Retinal pigment epithelial cell (primary cell): ENCODE measurements at regions not wholly inside any gene's neighbourhood (a gene's known extent, or its start where the extent isn't known, plus 50 kb on each side); places are given as distances from the start of the nearest gene placed in this dataset.

Experiments used
- DNase-seq: peaks from one replicate; pipeline ENCODE4 v3.0.0-alpha.2; 2010; ENCODE audit warnings: low read depth
- H3K4me3 ChIP-seq: 2 replicates; pipeline ENCODE4 v1.5.1; 2011; ENCODE audit warnings: mild to moderate bottlenecking, low read length, control low read depth, moderate library complexity
- TF ChIP-seq, protein P1 (sequence below): conservative IDR thresholded peaks from 2 replicates; pipeline ENCODE4 v1.5.1; 2011; ENCODE audit warnings: low read depth, low read length, control low read depth, inconsistent platforms

DNA sequence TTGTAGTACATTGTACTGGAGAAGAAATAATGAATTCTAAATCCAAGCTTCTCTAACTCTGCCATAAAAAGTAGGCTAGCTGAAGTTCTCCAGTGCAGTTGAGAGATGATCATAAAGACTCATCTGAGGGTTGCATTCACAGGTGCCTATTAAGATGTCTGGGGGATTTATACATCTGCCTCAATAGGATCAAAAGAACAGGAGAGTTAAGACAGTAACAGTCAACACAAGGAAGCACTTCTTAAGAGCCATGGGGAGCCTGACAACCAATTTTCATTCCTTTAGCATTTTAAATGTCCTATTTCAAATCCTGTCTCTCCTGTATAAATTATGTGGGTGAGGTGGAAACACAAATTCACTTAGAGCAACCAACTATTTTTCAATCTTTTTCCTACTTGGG, 432.4 kb upstream of the NWD2 start:
- TF ChIP-seq, protein P1, sequence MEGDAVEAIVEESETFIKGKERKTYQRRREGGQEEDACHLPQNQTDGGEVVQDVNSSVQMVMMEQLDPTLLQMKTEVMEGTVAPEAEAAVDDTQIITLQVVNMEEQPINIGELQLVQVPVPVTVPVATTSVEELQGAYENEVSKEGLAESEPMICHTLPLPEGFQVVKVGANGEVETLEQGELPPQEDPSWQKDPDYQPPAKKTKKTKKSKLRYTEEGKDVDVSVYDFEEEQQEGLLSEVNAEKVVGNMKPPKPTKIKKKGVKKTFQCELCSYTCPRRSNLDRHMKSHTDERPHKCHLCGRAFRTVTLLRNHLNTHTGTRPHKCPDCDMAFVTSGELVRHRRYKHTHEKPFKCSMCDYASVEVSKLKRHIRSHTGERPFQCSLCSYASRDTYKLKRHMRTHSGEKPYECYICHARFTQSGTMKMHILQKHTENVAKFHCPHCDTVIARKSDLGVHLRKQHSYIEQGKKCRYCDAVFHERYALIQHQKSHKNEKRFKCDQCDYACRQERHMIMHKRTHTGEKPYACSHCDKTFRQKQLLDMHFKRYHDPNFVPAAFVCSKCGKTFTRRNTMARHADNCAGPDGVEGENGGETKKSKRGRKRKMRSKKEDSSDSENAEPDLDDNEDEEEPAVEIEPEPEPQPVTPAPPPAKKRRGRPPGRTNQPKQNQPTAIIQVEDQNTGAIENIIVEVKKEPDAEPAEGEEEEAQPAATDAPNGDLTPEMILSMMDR: no peak
- no peak for DNase-seq
- no peak overlapping the region for H3K4me3 ChIP-seq

DNA sequence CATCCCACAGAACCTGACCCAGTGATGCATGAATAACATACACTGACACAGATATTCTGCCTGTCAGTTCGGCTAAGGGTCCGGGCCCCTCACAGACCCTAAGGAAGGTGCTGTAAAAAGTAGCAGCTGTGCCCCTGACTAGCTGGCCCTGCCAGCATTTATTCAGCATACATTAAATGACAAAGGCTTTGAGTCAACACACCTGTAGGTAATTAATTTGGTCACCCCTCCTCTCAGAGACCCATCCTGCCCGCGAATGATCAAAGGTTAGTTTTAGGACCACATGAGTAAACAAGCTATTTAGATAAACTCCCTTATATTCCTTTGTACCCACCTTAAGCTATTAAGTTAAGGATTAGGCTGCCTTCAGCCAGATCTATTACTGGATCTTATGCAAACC, 429.0 kb upstream of the NWD2 start:
- no peak for DNase-seq
- TF ChIP-seq, protein P1: no peak
- no peak overlapping the region for H3K4me3 ChIP-seq

DNA sequence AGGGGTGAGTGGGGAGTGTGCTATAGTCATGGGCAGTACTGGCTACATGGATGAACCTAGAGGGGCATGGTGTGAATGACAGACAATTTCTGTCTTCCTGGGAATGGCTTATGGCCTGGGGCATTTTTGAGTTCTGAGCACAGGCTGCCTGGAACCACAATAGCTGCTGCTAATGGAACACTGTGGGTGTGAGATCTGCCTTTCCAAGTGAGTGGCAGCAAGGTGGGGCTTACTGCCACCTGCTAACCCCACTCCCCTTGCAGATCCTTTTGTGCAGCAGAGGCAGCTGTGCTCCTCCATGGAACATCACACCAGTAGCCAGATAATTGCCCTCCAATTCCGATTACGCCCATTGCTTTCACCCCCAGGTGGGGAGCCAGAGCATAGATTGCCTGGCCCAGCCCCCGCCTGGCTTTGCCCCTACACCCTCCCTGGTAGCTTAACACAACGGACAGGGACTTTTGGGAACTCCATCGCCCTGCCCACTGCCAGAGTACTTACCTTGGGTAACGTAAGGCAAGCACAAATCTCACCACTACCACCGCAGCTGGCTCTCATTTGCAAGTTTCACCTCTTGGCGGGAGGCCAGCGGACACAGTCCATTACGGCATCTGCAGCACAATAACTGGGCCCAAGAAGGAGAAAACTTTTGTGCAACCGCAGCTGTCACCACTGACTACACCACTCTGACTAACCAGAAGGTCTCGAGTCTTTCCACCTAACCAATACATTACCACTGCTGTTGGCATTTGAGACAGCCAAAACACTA, 421.2 kb upstream of the NWD2 start:
- DNase-seq: no peak
- H3K4me3 ChIP-seq: no peak overlapping the region
- TF ChIP-seq, protein P1: no peak

DNA sequence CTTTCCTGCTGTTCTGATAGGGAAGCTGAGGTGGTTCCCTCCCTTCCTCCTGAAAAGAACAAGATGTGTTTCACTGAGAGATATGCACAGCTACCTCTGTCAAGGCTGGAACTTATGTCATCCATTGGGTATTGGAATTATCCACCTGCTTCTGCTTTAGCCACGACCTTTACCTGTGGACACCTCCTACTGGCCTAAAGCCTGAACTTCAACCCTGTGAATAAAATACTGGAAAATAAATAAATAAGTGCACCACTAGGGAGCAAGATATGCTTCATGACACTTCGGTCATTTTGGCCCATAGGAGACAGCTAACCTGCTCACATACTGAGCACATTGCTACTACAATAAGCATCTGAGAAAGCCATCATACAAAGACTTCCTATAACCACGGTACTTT, 419.9 kb upstream of the NWD2 start:
- no peak for DNase-seq
- no peak overlapping the region for H3K4me3 ChIP-seq
- TF ChIP-seq, protein P1: no peak

DNA sequence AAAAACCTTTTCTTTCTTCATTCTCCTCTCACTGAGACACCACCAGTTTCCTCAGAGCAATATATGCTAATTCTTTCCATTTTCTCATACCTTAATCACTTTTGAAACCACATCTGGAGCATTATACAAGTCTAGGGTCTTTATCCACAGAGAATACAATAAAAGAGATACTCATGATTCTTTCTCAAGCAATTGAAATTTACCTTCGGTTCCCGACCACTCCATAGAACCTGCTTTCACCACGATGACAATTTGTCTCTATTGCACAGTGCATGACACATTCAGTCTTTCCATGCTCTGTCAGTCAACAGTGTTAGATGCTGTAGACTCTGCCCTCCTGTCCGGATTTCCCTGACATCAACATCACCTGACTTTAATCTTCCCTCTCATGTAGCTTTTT, 409.3 kb upstream of the NWD2 start:
- TF ChIP-seq, protein P1: no peak
- no peak for DNase-seq
- H3K4me3 ChIP-seq: no peak overlapping the region

DNA sequence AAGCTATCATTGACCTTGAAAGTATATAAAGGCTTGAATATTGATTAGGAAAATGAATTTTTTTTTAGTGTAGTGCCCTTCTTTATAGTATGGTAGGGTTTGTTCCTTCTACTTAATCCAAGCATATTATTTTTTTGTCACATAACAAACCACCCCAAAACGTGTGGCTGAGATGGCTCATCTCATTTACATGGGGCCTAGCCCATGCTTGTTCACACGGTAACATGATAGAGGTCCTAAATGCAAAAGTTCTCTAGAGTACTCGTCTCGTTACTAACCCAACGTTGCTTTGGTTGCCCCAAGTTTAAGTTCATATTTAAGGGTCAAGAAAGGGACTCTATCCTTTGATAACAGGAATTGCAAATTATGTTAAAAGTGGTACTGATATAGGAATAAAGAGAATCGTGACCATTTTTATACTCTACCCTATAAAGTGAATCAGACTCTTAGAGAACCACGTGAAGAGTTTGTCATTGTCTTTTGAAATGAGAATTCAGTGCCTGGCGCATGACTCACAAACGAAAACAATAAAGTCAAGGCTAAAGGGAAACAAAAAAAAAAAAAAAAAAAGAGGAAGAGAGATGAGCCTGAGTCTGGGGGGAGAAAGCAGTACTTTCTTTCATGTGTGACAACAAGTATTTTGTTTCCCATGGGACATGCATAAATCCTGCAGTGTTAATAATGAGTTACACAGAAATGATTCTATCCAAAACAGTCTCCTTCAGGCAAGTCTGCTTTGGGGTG, 402.8 kb upstream of the NWD2 start:
- H3K4me3 ChIP-seq: no peak overlapping the region
- no peak for DNase-seq
- TF ChIP-seq, protein P1: no peak

DNA sequence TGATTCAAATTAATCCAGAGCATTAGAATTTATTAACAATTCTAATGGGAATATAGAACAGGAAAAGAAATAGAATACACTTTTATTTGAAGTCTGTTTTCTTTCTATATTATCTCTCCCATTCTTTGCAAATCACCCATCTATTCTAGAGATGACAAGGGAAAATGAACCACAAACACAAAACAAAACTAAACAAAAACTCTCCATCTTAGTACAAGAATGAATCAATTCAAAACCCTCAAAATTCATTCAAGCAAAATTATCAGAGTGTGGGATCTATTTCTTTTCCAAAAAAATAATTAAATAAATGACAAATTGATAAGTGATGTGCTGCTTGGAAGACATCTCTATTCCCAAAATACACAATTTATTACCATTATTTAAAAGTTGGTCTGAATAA, 400.1 kb upstream of the NWD2 start:
- TF ChIP-seq, protein P1: no peak
- DNase-seq: no peak
- H3K4me3 ChIP-seq: no peak overlapping the region
